Esophagus muscularis mucosa (tissue), 4 donors: ENCODE measurements at regions not wholly inside any gene's neighbourhood (a gene's known extent, or its start where the extent isn't known, plus 50 kb on each side); places are given as distances from the start of the nearest gene placed in this dataset.

Experiments
- DNase-seq: peaks from one replicate; pipeline ENCODE4 v3.0.0-alpha.2; 2017; ENCODE audit errors: extremely low spot score
- H3K27ac ChIP-seq, 4 donors: fragments of 200-600 bp; sonication (generic); replicated peaks in 1 of 4; 1 replicate in 3 of 4; 2 replicates in 1 of 4; pipeline ENCODE4 v1.5.1; 2016 to 2019; ENCODE audit warnings: mild to moderate bottlenecking in 1 of 4
- H3K27me3 ChIP-seq, 4 donors: fragments of 200-600 bp; sonication (generic); one replicate each; pipeline versions ENCODE4 v1.5.1 to v1.6.0; 2016 to 2019
- H3K36me3 ChIP-seq, 4 donors: fragments of 200-600 bp; sonication (generic); one replicate each; pipeline ENCODE4 v1.5.1; 2016 to 2019
- H3K4me1 ChIP-seq, 4 donors: fragments of 200-600 bp; sonication (generic); one replicate each; pipeline ENCODE4 v1.5.1; 2016 to 2019
- H3K4me3 ChIP-seq, 4 donors: fragments of 200-600 bp; sonication (generic); 1 replicate in 2 of 4; 2 replicates in 2 of 4; pipeline ENCODE4 v1.5.1; 2016 to 2019; ENCODE audit warnings: mild to moderate bottlenecking in 4 of 4, moderate library complexity in 1 of 4
- H3K9me3 ChIP-seq, 4 donors: fragments of 200-600 bp; sonication (generic); 1 replicate in 3 of 4; 2 replicates in 1 of 4; pipeline ENCODE4 v1.5.1; 2016 to 2019
- CTCF ChIP-seq, 3 experiments: fragments of 200-600 bp in 2 of 3; fragments of 450-650 bp in 1 of 3; sonication (generic) in 2 of 3; IDR thresholded peaks; one replicate each; pipeline ENCODE4 v1.5.1; 2017 to 2019; ENCODE audit warnings: antibody characterized with exemption in 3 of 3, mild to moderate bottlenecking in 2 of 3, moderate library complexity in 1 of 3
- EP300 ChIP-seq: sonication (generic); formaldehyde crosslinking; IDR thresholded peaks from one replicate; pipeline ENCODE4 v1.6.1; 2017; ENCODE audit warnings: antibody characterized with exemption
- POLR2A ChIP-seq: fragments of 450-650 bp; IDR thresholded peaks from one replicate; pipeline ENCODE4 v1.6.1; 2017; ENCODE audit warnings: antibody characterized with exemption, moderate library complexity, mild to moderate bottlenecking, low read depth
- POLR2AphosphoS5 ChIP-seq, 2 donors: sonication (generic); formaldehyde crosslinking; IDR thresholded peaks; one replicate each; pipeline ENCODE4 v1.6.1; 2017; ENCODE audit warnings: antibody characterized with exemption in 2 of 2
- WGBS: methylation state at CpG from one replicate; pipeline ENCODE4 v1.1.5; 2018; 5-methylcytosine and 5-hydroxymethylcytosine counted together
- intact Hi-C: fragments of 100-400 bp; cut with DNase I; formaldehyde crosslinking; loops from one replicate; pipeline ENCODE4 v1.15.1; 2023

GRCh38 chr3:168417016-168417415 lies 321.3 kb upstream of the GOLIM4 start:
- no peaks in the 10 kb centered on the region for H3K36me3 ChIP-seq
- intact Hi-C loops = no loop called here
- 80% methylated on average over 1 of the region's 1 CpG for WGBS
- no peak overlapping the region for H3K27ac ChIP-seq
- DNase-seq = no peak
- TF ChIP-seq CTCF (IDR thresholded peaks at IDR 0.05) = no peak
- TF ChIP-seq POLR2A = no peak
- TF ChIP-seq EP300 = no peak
- TF ChIP-seq POLR2AphosphoS5 (IDR thresholded peaks at IDR 0.05) = no peak
- no peak overlapping the region for H3K4me3 ChIP-seq
- H3K4me1 ChIP-seq = no peaks in the 10 kb centered on the region
- no peaks in the 10 kb centered on the region for H3K9me3 ChIP-seq
- no peaks in the 10 kb centered on the region for H3K27me3 ChIP-seq

GRCh38 chr3:168416446-168416845 lies 320.7 kb upstream of the GOLIM4 start:
- WGBS = 75% methylated on average over 6 of the region's 6 CpGs
- Histone ChIP-seq H3K4me3 (no peak overlapping the region), H3K27ac (no peak overlapping the region), H3K27me3 (no peaks in the 10 kb centered on the region), H3K9me3 (no peaks in the 10 kb centered on the region), H3K4me1 (no peaks in the 10 kb centered on the region), H3K36me3 (no peaks in the 10 kb centered on the region)
- DNase-seq = no peak
- intact Hi-C loops = no loop called here
- TF ChIP-seq POLR2AphosphoS5 (IDR thresholded peaks at IDR 0.05) = no peak
- no peak for TF ChIP-seq POLR2A
- no peak for TF ChIP-seq EP300
- TF ChIP-seq CTCF (IDR thresholded peaks at IDR 0.05) = no peak

GRCh38 chr3:168414149-168414548 lies 318.4 kb upstream of the GOLIM4 start:
- no peak for TF ChIP-seq EP300
- TF ChIP-seq POLR2A = no peak
- TF ChIP-seq CTCF (IDR thresholded peaks at IDR 0.05) = no peak
- TF ChIP-seq POLR2AphosphoS5 (IDR thresholded peaks at IDR 0.05) = no peak
- no peaks in the 10 kb centered on the region for H3K36me3 ChIP-seq
- no peak overlapping the region for H3K4me3 ChIP-seq
- no peaks in the 10 kb centered on the region for H3K4me1 ChIP-seq
- H3K27ac ChIP-seq = no peak overlapping the region
- 85% methylated on average over 1 of the region's 1 CpG for WGBS
- DNase-seq = no peak
- no peaks in the 10 kb centered on the region for H3K9me3 ChIP-seq
- intact Hi-C loops = no loop called here
- H3K27me3 ChIP-seq = no peaks in the 10 kb centered on the region

GRCh38 chr3:168407381-168407780 lies 311.7 kb upstream of the GOLIM4 start:
- intact Hi-C loops = no loop called here
- Histone ChIP-seq H3K27me3 (no peaks in the 10 kb centered on the region), H3K9me3 (no peaks in the 10 kb centered on the region), H3K4me1 (no peaks in the 10 kb centered on the region), H3K36me3 (no peaks in the 10 kb centered on the region), H3K4me3 (no peak overlapping the region), H3K27ac (no peak overlapping the region)
- DNase-seq = no peak
- TF ChIP-seq POLR2A (no peak), EP300 (no peak), CTCF (IDR thresholded peaks at IDR 0.05) (no peak), POLR2AphosphoS5 (IDR thresholded peaks at IDR 0.05) (no peak)

GRCh38 chr3:168405288-168405687 lies 309.6 kb upstream of the GOLIM4 start:
- no peak for DNase-seq
- intact Hi-C loops = no loop called here
- Histone ChIP-seq H3K27ac (no peak overlapping the region), H3K36me3 (no peaks in the 10 kb centered on the region), H3K9me3 (no peaks in the 10 kb centered on the region), H3K4me1 (no peaks in the 10 kb centered on the region), H3K27me3 (no peaks in the 10 kb centered on the region), H3K4me3 (no peak overlapping the region)
- TF ChIP-seq POLR2AphosphoS5 (IDR thresholded peaks at IDR 0.05) (no peak), POLR2A (no peak), EP300 (no peak), CTCF (IDR thresholded peaks at IDR 0.05) (no peak)
- 93% methylated on average over 1 of the region's 1 CpG for WGBS
